ENCODE measurements at regions not wholly inside any gene's neighbourhood (a gene's known extent, or its start where the extent isn't known, plus 50 kb on each side); places are given as distances from the start of the nearest gene placed in this dataset.

- DNase-seq (ENCODE audit: low read depth) = no peak
Measured at GRCh38 chr3:116929505-116930222, 220.1 kb downstream of the TUSC7 start.

GRCh38 chr3:116930786-116931185, 221.2 kb downstream of the TUSC7 start:
- no peak for DNase-seq (ENCODE audit: low read depth)

GRCh38 chr3:116939091-116939490, 229.5 kb downstream of the TUSC7 start:
- no peak for DNase-seq (ENCODE audit: low read depth)

- DNase-seq (ENCODE audit: low read depth) = no peak
Measured at GRCh38 chr3:116939550-116939949, 230.0 kb downstream of the TUSC7 start.

- no peak for DNase-seq (ENCODE audit: low read depth)
Measured at GRCh38 chr3:116940719-116941118, 231.1 kb downstream of the TUSC7 start.

GRCh38 chr3:116946376-116946775, 236.8 kb downstream of the TUSC7 start:
- no peak for DNase-seq (ENCODE audit: low read depth)

- no peak for DNase-seq (ENCODE audit: low read depth)
Measured at GRCh38 chr3:116947148-116947547, 237.6 kb downstream of the TUSC7 start.

- no peak for DNase-seq (ENCODE audit: low read depth)
Measured at GRCh38 chr3:116947809-116948208, 238.2 kb downstream of the TUSC7 start.

- no peak for DNase-seq (ENCODE audit: low read depth)
Measured at GRCh38 chr3:116950301-116951055, 240.9 kb downstream of the TUSC7 start.

GRCh38 chr3:116951610-116952009, 242.0 kb downstream of the TUSC7 start:
- no peak for DNase-seq (ENCODE audit: low read depth)

GRCh38 chr3:116958291-116958690, 248.7 kb downstream of the TUSC7 start:
- DNase-seq (ENCODE audit: low read depth) = no peak

GRCh38 chr3:116961106-116961505, 251.5 kb downstream of the TUSC7 start:
- DNase-seq (ENCODE audit: low read depth) = no peak

GRCh38 chr3:116963802-116964201, 254.2 kb downstream of the TUSC7 start:
- no peak for DNase-seq (ENCODE audit: low read depth)

GRCh38 chr3:116966649-116967048, 257.1 kb downstream of the TUSC7 start:
- no peak for DNase-seq (ENCODE audit: low read depth)

- DNase-seq (ENCODE audit: low read depth) = no peak
Measured at GRCh38 chr3:116969135-116969534, 259.6 kb downstream of the TUSC7 start.

GRCh38 chr3:116969646-116970045, 260.1 kb downstream of the TUSC7 start:
- no peak for DNase-seq (ENCODE audit: low read depth)

GRCh38 chr3:116971531-116971930, 262.0 kb downstream of the TUSC7 start:
- no peak for DNase-seq (ENCODE audit: low read depth)

- DNase-seq (ENCODE audit: low read depth) = no peak
Measured at GRCh38 chr3:116974702-116975101, 265.1 kb downstream of the TUSC7 start.

GRCh38 chr3:116977441-116977840, 267.9 kb downstream of the TUSC7 start:
- DNase-seq (ENCODE audit: low read depth) = no peak

- DNase-seq (ENCODE audit: low read depth) = no peak
Measured at GRCh38 chr3:116980099-116980498, 270.5 kb downstream of the TUSC7 start.

- no peak for DNase-seq (ENCODE audit: low read depth)
Measured at GRCh38 chr3:116981089-116981488, 271.5 kb downstream of the TUSC7 start.

GRCh38 chr3:116984301-116984700, 274.7 kb downstream of the TUSC7 start:
- DNase-seq (ENCODE audit: low read depth) = no peak

GRCh38 chr3:116994351-116994879, 284.8 kb downstream of the TUSC7 start:
- DNase-seq (ENCODE audit: low read depth) = no peak

Data from myocyte (in vitro differentiated cells).